Stimulated activated CD4-positive, alpha-beta T cell treated with anti-CD3 and anti-CD28 coated beads, Interleukin-4, amount 100 ng/mL, for 48 hours (primary cell): ENCODE measurements at regions not wholly inside any gene's neighbourhood (a gene's known extent, or its start where the extent isn't known, plus 50 kb on each side); places are given as distances from the start of the nearest gene placed in this dataset.

ENCODE experiments used
- DNase-seq, 2 donors: peaks; one replicate each; pipeline ENCODE4 v3.0.0-alpha.2; 2020; ENCODE audit warnings: low read depth in 2 of 2

- no peak for DNase-seq
Observed at GRCh38 chr9:78788101-78788500, 491.2 kb downstream of the PSAT1 start.

- no peak for DNase-seq
Observed at GRCh38 chr9:78791779-78792178, 494.9 kb downstream of the PSAT1 start.

GRCh38 chr9:78792745-78793144, 495.8 kb downstream of the PSAT1 start:
- DNase-seq, result no peak

- no peak for DNase-seq
Observed at GRCh38 chr9:78805771-78806170, 508.8 kb downstream of the PSAT1 start.

- DNase-seq, result no peak
Observed at GRCh38 chr9:78806492-78807160, 509.7 kb downstream of the PSAT1 start.

GRCh38 chr9:78807286-78807685, 510.4 kb downstream of the PSAT1 start:
- no peak for DNase-seq

GRCh38 chr9:78808048-78808447, 511.1 kb downstream of the PSAT1 start:
- no peak for DNase-seq

GRCh38 chr9:78811622-78812276, 514.8 kb downstream of the PSAT1 start:
- no peak for DNase-seq

GRCh38 chr9:78812665-78813064, 515.7 kb downstream of the PSAT1 start:
- DNase-seq, result no peak

- DNase-seq, result no peak
Observed at GRCh38 chr9:78813602-78814180, 516.8 kb downstream of the PSAT1 start.

- no peak for DNase-seq
Observed at GRCh38 chr9:78821126-78821822, 524.3 kb downstream of the PSAT1 start.

GRCh38 chr9:78826527-78826926, 529.6 kb downstream of the PSAT1 start:
- no peak for DNase-seq

GRCh38 chr9:78828521-78828920, 531.6 kb downstream of the PSAT1 start:
- no peak for DNase-seq

- no peak for DNase-seq
Observed at GRCh38 chr9:78830301-78830700, 533.4 kb downstream of the PSAT1 start.

- DNase-seq, result no peak
Observed at GRCh38 chr9:78831726-78832125, 534.8 kb downstream of the PSAT1 start.

GRCh38 chr9:78835928-78836450, 539.1 kb downstream of the PSAT1 start:
- no peak for DNase-seq

GRCh38 chr9:78839252-78839651, 542.3 kb downstream of the PSAT1 start:
- DNase-seq, result no peak

GRCh38 chr9:78848061-78848460, 551.1 kb downstream of the PSAT1 start:
- DNase-seq, result no peak

- no peak for DNase-seq
Observed at GRCh38 chr9:78856144-78856543, 559.2 kb downstream of the PSAT1 start.

GRCh38 chr9:78856781-78857180, 559.9 kb downstream of the PSAT1 start:
- DNase-seq, result no peak

- DNase-seq, result no peak
Observed at GRCh38 chr9:78857373-78858225, 560.7 kb downstream of the PSAT1 start.
